Smooth muscle cell (in vitro differentiated cells): ENCODE measurements at regions not wholly inside any gene's neighbourhood (a gene's known extent, or its start where the extent isn't known, plus 50 kb on each side); places are given as distances from the start of the nearest gene placed in this dataset.
"Not testable (repeated sequence)": the region's sequence is repeated elsewhere in the genome, so short reads cannot be mapped to it uniquely, and the experiment has no call there.

Experiments used
- DNase-seq: peaks from one replicate; lab custom pipeline; 2025; ENCODE audit not compliant: unreplicated experiment; lab: John Stamatoyannopoulos, UW
- H2AFZ ChIP-seq: fragments of 200-600 bp; sonication (generic); 2 replicates; pipeline ENCODE4 v1.6.0; 2016; ENCODE audit warnings: antibody characterized with exemption, low read depth, mild to moderate bottlenecking
- H3F3A ChIP-seq: fragments of 200-600 bp; sonication (generic); 2 replicates; pipeline ENCODE4 v1.6.0; 2017; ENCODE audit warnings: antibody characterized with exemption, low read depth
- H3K27ac ChIP-seq: fragments of 200-600 bp; sonication (generic); 2 replicates; pipeline ENCODE4 v1.5.1; 2016; ENCODE audit warnings: low read depth, mild to moderate bottlenecking
- H3K27me3 ChIP-seq: fragments of 200-600 bp; sonication (generic); 2 replicates; pipeline ENCODE4 v1.6.1; 2016; ENCODE audit warnings: low read depth, mild to moderate bottlenecking
- H3K36me3 ChIP-seq: fragments of 200-600 bp; sonication (generic); 2 replicates; pipeline ENCODE4 v1.5.1; 2016; ENCODE audit warnings: low read depth
- H3K4me1 ChIP-seq: fragments of 200-600 bp; sonication (generic); 2 replicates; pipeline ENCODE4 v1.5.1; 2016; ENCODE audit warnings: low read depth
- H3K4me2 ChIP-seq: fragments of 200-600 bp; sonication (generic); 2 replicates; pipeline ENCODE4 v1.6.0; 2016; ENCODE audit warnings: mild to moderate bottlenecking
- H3K4me3 ChIP-seq: fragments of 200-600 bp; sonication (generic); 2 replicates; pipeline ENCODE4 v1.5.1; 2016; ENCODE audit warnings: mild to moderate bottlenecking
- H3K79me2 ChIP-seq: fragments of 200-600 bp; sonication (generic); 2 replicates; pipeline ENCODE4 v1.6.0; 2016; ENCODE audit warnings: low read depth, mild to moderate bottlenecking
- H3K9ac ChIP-seq: fragments of 200-600 bp; sonication (generic); 2 replicates; pipeline ENCODE4 v1.6.0; 2016; ENCODE audit warnings: low read depth
- H3K9me3 ChIP-seq: fragments of 200-600 bp; sonication (generic); replicated peaks from 2 replicates; pipeline ENCODE4 v1.5.1; 2016; ENCODE audit warnings: low read depth
- H4K20me1 ChIP-seq: fragments of 200-600 bp; sonication (generic); 2 replicates; pipeline ENCODE4 v1.6.0; 2016; ENCODE audit warnings: low read depth
- WGBS: methylation state at CpG from one replicate; pipeline ENCODE4 v1.1.7; 2016; ENCODE audit warnings: low lambda C conversion rate; 5-methylcytosine and 5-hydroxymethylcytosine counted together
- TF ChIP-seq, protein P1 (sequence below): fragments of 200-600 bp; sonication (generic); IDR thresholded peaks from 2 replicates; pipeline ENCODE4 v1.5.1; 2017; ENCODE audit warnings: borderline replicate concordance, mild to moderate bottlenecking, antibody characterized with exemption; ENCODE audit not compliant: insufficient read depth, poor library complexity, severe bottlenecking

DNA sequence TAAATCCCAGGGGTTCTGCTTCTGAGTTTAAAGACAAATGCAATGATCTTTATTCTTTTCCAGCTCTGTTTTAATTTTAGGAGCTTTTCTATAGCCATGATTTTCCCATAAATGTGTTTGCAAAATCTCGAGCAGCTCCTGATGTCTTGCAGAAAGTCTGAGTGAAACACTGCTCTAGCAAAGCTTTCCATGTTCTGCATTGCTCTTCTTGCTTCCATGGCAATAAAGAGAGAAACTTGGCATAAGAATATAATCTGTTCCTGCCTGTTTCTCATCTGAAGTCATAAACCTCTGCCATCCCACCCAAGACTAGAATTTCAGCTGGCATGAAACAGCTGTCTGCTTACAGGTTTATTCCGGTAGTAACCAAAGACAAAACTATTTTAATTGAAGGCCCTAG is 254.5 kb downstream of the SPRY1 start:
- 61% methylated on average over 2 of the region's 2 CpGs for WGBS
- Histone ChIP-seq H3K4me1 (peaks cover 20% of the 10 kb centered on the region), H3F3A (no peaks in the 10 kb centered on the region), H3K27ac (peak overlapping the region; percentile 87), H3K27me3 (no peaks in the 10 kb centered on the region), H3K4me3 (no peak overlapping the region), H3K9ac (no peak overlapping the region), H2AFZ (peak overlapping the region; percentile 59), H3K36me3 (no peaks in the 10 kb centered on the region), H4K20me1 (no peaks in the 10 kb centered on the region), H3K79me2 (no peaks in the 10 kb centered on the region), H3K9me3 (no peaks in the 10 kb centered on the region), H3K4me2 (no peak overlapping the region)
- TF ChIP-seq, protein P1, sequence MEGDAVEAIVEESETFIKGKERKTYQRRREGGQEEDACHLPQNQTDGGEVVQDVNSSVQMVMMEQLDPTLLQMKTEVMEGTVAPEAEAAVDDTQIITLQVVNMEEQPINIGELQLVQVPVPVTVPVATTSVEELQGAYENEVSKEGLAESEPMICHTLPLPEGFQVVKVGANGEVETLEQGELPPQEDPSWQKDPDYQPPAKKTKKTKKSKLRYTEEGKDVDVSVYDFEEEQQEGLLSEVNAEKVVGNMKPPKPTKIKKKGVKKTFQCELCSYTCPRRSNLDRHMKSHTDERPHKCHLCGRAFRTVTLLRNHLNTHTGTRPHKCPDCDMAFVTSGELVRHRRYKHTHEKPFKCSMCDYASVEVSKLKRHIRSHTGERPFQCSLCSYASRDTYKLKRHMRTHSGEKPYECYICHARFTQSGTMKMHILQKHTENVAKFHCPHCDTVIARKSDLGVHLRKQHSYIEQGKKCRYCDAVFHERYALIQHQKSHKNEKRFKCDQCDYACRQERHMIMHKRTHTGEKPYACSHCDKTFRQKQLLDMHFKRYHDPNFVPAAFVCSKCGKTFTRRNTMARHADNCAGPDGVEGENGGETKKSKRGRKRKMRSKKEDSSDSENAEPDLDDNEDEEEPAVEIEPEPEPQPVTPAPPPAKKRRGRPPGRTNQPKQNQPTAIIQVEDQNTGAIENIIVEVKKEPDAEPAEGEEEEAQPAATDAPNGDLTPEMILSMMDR, result no peak
- no peak for DNase-seq

GRCh38 chr4:123651536-123652180 is 255.1 kb downstream of the SPRY1 start:
- TF ChIP-seq, protein P1, result no peak
- Histone ChIP-seq H3K79me2 (no peaks in the 10 kb centered on the region), H3K9me3 (no peaks in the 10 kb centered on the region), H3K27ac (peak overlapping the region; percentile 87), H3K9ac (no peak overlapping the region), H3K4me3 (no peak overlapping the region), H4K20me1 (no peaks in the 10 kb centered on the region), H3K27me3 (no peaks in the 10 kb centered on the region), H3F3A (no peaks in the 10 kb centered on the region), H3K4me1 (peaks cover 20% of the 10 kb centered on the region), H3K36me3 (no peaks in the 10 kb centered on the region), H2AFZ (peak overlapping the region; percentile 59), H3K4me2 (no peak overlapping the region)
- DNase-seq, result no peak
- 82% methylated on average over 1 of the region's 1 CpG for WGBS

- Histone ChIP-seq H3K27me3 (no peaks in the 10 kb centered on the region), H3F3A (no peaks in the 10 kb centered on the region), H3K36me3 (no peaks in the 10 kb centered on the region), H2AFZ (no peak overlapping the region), H3K79me2 (no peaks in the 10 kb centered on the region), H3K4me2 (no peak overlapping the region), H4K20me1 (no peaks in the 10 kb centered on the region), H3K4me1 (peaks cover 20% of the 10 kb centered on the region), H3K27ac (no peak overlapping the region), H3K4me3 (no peak overlapping the region), H3K9me3 (no peaks in the 10 kb centered on the region), H3K9ac (no peak overlapping the region)
- DNase-seq, result no peak
- TF ChIP-seq, protein P1, result no peak
- 91% methylated on average over 1 of the region's 1 CpG for WGBS
Observed at GRCh38 chr4:123652476-123652875, 255.9 kb downstream of the SPRY1 start.

DNA sequence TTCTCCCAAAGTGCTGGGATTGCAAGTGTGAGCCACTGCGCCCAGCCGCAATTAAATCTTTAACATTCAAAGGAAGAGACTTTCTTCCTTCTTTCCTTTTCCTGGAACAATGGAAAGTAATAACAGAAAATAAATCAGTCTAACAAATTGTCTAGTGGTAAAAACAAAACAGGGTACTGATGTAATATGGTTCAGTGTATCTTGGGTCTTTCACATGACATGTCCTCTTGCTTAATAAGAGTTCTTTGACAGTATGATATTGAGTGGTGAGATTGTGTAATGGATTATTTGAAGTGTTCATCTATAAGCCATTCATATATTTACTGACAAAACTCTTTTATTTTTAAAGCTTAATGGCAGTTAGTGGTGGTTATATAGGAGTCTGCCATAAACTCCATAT is 256.6 kb downstream of the SPRY1 start:
- peaks cover 20% of the 10 kb centered on the region for H3K4me1 ChIP-seq
- no peak overlapping the region for H3K27ac ChIP-seq
- H3K36me3 ChIP-seq, result no peaks in the 10 kb centered on the region
- no peak overlapping the region for H2AFZ ChIP-seq
- 98% methylated on average over 2 of the region's 2 CpGs for WGBS
- H3F3A ChIP-seq, result no peaks in the 10 kb centered on the region
- TF ChIP-seq, protein P1, result no peak
- no peaks in the 10 kb centered on the region for H4K20me1 ChIP-seq
- H3K4me3 ChIP-seq, result no peak overlapping the region
- no peak overlapping the region for H3K9ac ChIP-seq
- no peak overlapping the region for H3K4me2 ChIP-seq
- H3K27me3 ChIP-seq, result no peaks in the 10 kb centered on the region
- no peaks in the 10 kb centered on the region for H3K79me2 ChIP-seq
- no peak for DNase-seq
- no peaks in the 10 kb centered on the region for H3K9me3 ChIP-seq

- H3K4me3 ChIP-seq, H3F3A ChIP-seq, H3K9me3 ChIP-seq, H3K9ac ChIP-seq, H4K20me1 ChIP-seq, H3K27me3 ChIP-seq, DNase-seq, H3K79me2 ChIP-seq, H3K4me1 ChIP-seq, H3K36me3 ChIP-seq, H3K4me2 ChIP-seq, H2AFZ ChIP-seq, H3K27ac ChIP-seq: not testable (repeated sequence)
Observed at GRCh38 chr4:123656746-123657294, 260.2 kb downstream of the SPRY1 start.
